Esophagus squamous epithelium (tissue), 4 donors: ENCODE measurements at regions not wholly inside any gene's neighbourhood (a gene's known extent, or its start where the extent isn't known, plus 50 kb on each side); places are given as distances from the start of the nearest gene placed in this dataset.

ENCODE experiments used
- POLR2A ChIP-seq, 4 donors: fragments of 450-650 bp; IDR thresholded peaks; one replicate each; pipeline ENCODE4 v1.6.1; 2017; ENCODE audit warnings: antibody characterized with exemption in 4 of 4, mild to moderate bottlenecking in 4 of 4, moderate library complexity in 3 of 4
- TF ChIP-seq, protein P1 (sequence below), 6 experiments: fragments of 450-650 bp in 4 of 6; fragments of 200-600 bp in 2 of 6; sonication (generic) in 2 of 6; IDR thresholded peaks; one replicate each; pipeline ENCODE4 v1.5.1; 2016 to 2019; ENCODE audit warnings: antibody characterized with exemption in 6 of 6, mild to moderate bottlenecking in 4 of 6, moderate library complexity in 4 of 6

DNA sequence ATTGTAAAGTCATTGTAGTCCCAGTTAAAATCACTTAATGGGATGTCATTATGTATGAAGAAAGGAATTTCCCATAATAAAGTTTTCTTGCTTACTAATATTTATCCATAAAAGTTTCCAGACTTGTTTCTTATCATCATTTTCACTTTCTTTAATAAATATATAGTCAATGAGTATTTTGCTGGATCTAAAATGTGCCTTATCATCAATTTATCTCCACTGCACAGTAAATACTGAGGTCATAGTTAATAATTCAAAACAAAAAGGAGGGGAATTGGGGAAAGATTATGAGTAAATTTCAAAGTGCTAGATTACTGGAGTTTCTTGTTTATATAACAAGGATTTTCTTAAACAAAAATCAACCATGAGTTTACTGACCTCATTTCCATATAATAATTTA is 279.5 kb upstream of the DKK2 start:
- TF ChIP-seq, protein P1, sequence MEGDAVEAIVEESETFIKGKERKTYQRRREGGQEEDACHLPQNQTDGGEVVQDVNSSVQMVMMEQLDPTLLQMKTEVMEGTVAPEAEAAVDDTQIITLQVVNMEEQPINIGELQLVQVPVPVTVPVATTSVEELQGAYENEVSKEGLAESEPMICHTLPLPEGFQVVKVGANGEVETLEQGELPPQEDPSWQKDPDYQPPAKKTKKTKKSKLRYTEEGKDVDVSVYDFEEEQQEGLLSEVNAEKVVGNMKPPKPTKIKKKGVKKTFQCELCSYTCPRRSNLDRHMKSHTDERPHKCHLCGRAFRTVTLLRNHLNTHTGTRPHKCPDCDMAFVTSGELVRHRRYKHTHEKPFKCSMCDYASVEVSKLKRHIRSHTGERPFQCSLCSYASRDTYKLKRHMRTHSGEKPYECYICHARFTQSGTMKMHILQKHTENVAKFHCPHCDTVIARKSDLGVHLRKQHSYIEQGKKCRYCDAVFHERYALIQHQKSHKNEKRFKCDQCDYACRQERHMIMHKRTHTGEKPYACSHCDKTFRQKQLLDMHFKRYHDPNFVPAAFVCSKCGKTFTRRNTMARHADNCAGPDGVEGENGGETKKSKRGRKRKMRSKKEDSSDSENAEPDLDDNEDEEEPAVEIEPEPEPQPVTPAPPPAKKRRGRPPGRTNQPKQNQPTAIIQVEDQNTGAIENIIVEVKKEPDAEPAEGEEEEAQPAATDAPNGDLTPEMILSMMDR (IDR thresholded peaks at IDR 0.05), result no peak
- no peak for TF ChIP-seq POLR2A (IDR thresholded peaks at IDR 0.05)
